22Rv1 (cell line): ENCODE measurements at regions not wholly inside any gene's neighbourhood (a gene's known extent, or its start where the extent isn't known, plus 50 kb on each side); places are given as distances from the start of the nearest gene placed in this dataset.

ENCODE experiments used
- ZFX ChIP-seq: fragments of 450-650 bp; IDR thresholded peaks from 2 replicates; pipeline ENCODE4 v1.6.1; 2017; ENCODE audit warnings: antibody characterized with exemption, borderline replicate concordance
- TF ChIP-seq, protein P1 (sequence below): fragments of 450-650 bp; IDR thresholded peaks from 2 replicates; pipeline ENCODE4 v1.5.1; 2017; ENCODE audit warnings: mild to moderate bottlenecking

DNA sequence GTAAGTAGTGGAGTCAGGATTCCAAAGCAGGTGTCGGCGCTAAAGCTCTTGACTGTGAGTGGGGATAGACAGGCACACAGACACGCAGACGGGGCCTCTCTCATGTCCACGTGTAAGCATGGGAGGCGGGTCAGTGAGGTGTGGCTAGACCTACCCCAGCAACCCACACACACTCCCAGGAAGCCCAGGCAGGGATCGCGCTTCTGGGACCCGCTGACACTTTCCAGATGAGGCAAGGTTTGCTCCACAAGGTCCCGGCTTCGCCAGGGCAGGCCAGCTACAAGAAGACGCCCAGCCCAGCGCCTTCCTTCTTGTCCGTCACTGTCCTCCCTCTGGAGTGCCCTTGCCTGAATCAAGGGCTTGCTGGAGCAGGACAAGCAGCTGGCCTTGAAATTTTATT lies 213.8 kb upstream of the RPL38 start:
- TF ChIP-seq, protein P1, sequence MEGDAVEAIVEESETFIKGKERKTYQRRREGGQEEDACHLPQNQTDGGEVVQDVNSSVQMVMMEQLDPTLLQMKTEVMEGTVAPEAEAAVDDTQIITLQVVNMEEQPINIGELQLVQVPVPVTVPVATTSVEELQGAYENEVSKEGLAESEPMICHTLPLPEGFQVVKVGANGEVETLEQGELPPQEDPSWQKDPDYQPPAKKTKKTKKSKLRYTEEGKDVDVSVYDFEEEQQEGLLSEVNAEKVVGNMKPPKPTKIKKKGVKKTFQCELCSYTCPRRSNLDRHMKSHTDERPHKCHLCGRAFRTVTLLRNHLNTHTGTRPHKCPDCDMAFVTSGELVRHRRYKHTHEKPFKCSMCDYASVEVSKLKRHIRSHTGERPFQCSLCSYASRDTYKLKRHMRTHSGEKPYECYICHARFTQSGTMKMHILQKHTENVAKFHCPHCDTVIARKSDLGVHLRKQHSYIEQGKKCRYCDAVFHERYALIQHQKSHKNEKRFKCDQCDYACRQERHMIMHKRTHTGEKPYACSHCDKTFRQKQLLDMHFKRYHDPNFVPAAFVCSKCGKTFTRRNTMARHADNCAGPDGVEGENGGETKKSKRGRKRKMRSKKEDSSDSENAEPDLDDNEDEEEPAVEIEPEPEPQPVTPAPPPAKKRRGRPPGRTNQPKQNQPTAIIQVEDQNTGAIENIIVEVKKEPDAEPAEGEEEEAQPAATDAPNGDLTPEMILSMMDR = no peak
- TF ChIP-seq ZFX = no peak
